NB4 (cell line): ENCODE measurements at regions not wholly inside any gene's neighbourhood (a gene's known extent, or its start where the extent isn't known, plus 50 kb on each side); places are given as distances from the start of the nearest gene placed in this dataset.

ENCODE experiments used
- CTCF ChIP-seq: IDR thresholded peaks from one replicate; pipeline ENCODE4 v1.5.1; 2012; ENCODE audit warnings: low read depth, low read length
- MAX ChIP-seq: IDR thresholded peaks from 2 replicates; pipeline ENCODE4 v1.6.1; 2011; ENCODE audit warnings: low read depth, low read length
- MYC ChIP-seq: IDR thresholded peaks from 2 replicates; pipeline ENCODE4 v1.6.1; 2011; ENCODE audit warnings: low read depth, low read length
- POLR2A ChIP-seq: IDR thresholded peaks from 2 replicates; pipeline ENCODE4 v1.6.1; 2011; ENCODE audit warnings: mild to moderate bottlenecking; ENCODE audit not compliant: insufficient read length; ENCODE audit errors: extremely low read depth

DNA sequence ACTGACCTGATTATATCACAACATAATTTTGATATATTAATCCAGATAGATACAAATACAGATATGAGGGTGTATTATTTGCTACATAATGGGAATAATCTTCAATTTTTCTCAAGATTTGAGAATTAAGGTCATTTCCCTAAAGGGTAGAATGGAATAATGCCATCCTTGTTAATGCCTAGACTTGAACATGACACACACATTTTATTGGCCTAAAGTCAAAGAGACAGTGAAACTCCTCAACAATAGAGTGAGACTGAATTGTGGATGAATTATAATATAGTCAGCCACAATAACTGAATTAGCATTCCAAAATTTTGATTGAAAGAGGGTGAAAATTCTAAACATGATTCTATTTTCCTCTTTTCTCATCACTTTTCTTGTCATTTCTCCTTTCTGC is 506.0 kb upstream of the CDH2 start:
- no peak for TF ChIP-seq MAX
- TF ChIP-seq POLR2A, result no peak
- no peak for TF ChIP-seq CTCF
- TF ChIP-seq MYC, result no peak
